Muscle layer of duodenum (tissue), 2 donors: ENCODE measurements at regions not wholly inside any gene's neighbourhood (a gene's known extent, or its start where the extent isn't known, plus 50 kb on each side); places are given as distances from the start of the nearest gene placed in this dataset.

Source experiments
- H3K27ac ChIP-seq: one replicate; pipeline ENCODE4 v1.7.0; 2013; ENCODE audit warnings: mild to moderate bottlenecking, low read length
- H3K27me3 ChIP-seq: one replicate; pipeline ENCODE4 v1.7.0; 2013; ENCODE audit warnings: low read depth, mild to moderate bottlenecking, control low read depth, low read length
- H3K36me3 ChIP-seq, 2 donors: one replicate each; pipeline ENCODE4 v1.7.0; 2013; ENCODE audit warnings: low read length in 2 of 2, control low read depth in 1 of 2, mild to moderate bottlenecking in 1 of 2; ENCODE audit not compliant: insufficient read depth in 2 of 2, control insufficient read depth in 1 of 2
- H3K4me1 ChIP-seq, 2 donors: one replicate each; pipeline ENCODE4 v1.7.0; 2013; ENCODE audit warnings: low read length in 2 of 2, mild to moderate bottlenecking in 2 of 2, control low read depth in 1 of 2, moderate library complexity in 1 of 2; ENCODE audit not compliant: insufficient read depth in 2 of 2, control insufficient read depth in 1 of 2
- H3K4me3 ChIP-seq, 2 donors: one replicate each; pipeline ENCODE4 v1.7.0; 2013; ENCODE audit warnings: low read length in 2 of 2, low read depth in 1 of 2, mild to moderate bottlenecking in 1 of 2
- H3K9me3 ChIP-seq, 2 donors: one replicate each; pipeline ENCODE4 v1.7.0; 2013; ENCODE audit warnings: low read length in 2 of 2, control low read depth in 1 of 2, mild to moderate bottlenecking in 1 of 2; ENCODE audit not compliant: control insufficient read depth in 1 of 2
- donor health status: healthy.

- no peak overlapping the region for H3K27ac ChIP-seq
- no peak overlapping the region for H3K4me3 ChIP-seq
- H3K9me3 ChIP-seq, result no peaks in the 10 kb centered on the region
- no peaks in the 10 kb centered on the region for H3K36me3 ChIP-seq
- H3K4me1 ChIP-seq, result no peaks in the 10 kb centered on the region
- H3K27me3 ChIP-seq, result no peaks in the 10 kb centered on the region
These were observed 558.4 kb upstream of the CADM1 start for GRCh38 chr11:116062490-116063171.

- Histone ChIP-seq H3K9me3 (no peaks in the 10 kb centered on the region), H3K36me3 (no peaks in the 10 kb centered on the region), H3K27ac (no peak overlapping the region), H3K4me3 (no peak overlapping the region), H3K4me1 (no peaks in the 10 kb centered on the region), H3K27me3 (no peaks in the 10 kb centered on the region)
These were observed 557.9 kb upstream of the CADM1 start for GRCh38 chr11:116062129-116062489.

GRCh38 chr11:116061322-116061721 is 557.1 kb upstream of the CADM1 start:
- Histone ChIP-seq H3K36me3 (no peaks in the 10 kb centered on the region), H3K27me3 (no peaks in the 10 kb centered on the region), H3K4me3 (no peak overlapping the region), H3K27ac (no peak overlapping the region), H3K9me3 (no peaks in the 10 kb centered on the region), H3K4me1 (no peaks in the 10 kb centered on the region)

DNA sequence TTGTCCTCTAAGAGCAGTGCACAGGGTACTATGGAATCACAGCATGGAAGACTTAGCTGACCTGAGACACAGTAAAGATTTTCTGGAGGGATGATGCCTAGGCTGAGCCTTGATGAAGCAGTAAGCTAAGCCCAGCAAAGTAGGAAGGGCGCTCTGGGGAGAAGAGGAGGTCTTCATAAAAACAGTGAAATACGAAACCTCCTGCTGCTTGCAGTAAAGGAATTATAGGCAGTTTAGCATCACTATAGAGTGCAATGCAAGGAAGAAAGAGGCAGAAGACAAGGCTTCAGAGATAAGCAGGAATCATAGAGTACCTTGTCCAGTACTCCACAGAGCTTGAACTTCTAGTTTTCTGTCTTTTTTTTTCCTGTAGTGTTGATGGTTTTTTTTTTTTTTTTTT is 555.7 kb upstream of the CADM1 start:
- Histone ChIP-seq H3K27me3 (no peaks in the 10 kb centered on the region), H3K4me3 (no peak overlapping the region), H3K27ac (no peak overlapping the region), H3K9me3 (no peaks in the 10 kb centered on the region), H3K36me3 (no peaks in the 10 kb centered on the region), H3K4me1 (no peaks in the 10 kb centered on the region)

DNA sequence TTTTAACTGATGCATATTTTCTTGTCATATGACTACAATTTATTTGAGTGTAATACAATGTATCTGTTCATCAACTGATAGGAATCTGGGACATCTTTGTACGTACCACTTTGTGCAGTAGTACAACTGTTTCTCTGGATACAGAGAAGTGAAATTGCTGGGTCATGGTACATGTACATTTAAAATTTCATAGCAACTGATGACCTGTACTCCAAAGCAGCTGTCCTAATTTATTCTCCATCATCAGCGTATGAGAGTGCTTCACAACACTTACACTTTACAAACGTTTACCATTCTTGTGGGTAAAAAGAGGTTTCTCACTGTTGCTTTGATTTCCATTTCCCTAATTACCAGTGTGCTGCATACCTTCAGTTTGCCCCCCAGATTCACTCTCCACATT is 552.8 kb upstream of the CADM1 start:
- no peaks in the 10 kb centered on the region for H3K4me1 ChIP-seq
- no peaks in the 10 kb centered on the region for H3K36me3 ChIP-seq
- no peaks in the 10 kb centered on the region for H3K27me3 ChIP-seq
- H3K9me3 ChIP-seq, result no peaks in the 10 kb centered on the region
- H3K4me3 ChIP-seq, result no peak overlapping the region
- H3K27ac ChIP-seq, result no peak overlapping the region

DNA sequence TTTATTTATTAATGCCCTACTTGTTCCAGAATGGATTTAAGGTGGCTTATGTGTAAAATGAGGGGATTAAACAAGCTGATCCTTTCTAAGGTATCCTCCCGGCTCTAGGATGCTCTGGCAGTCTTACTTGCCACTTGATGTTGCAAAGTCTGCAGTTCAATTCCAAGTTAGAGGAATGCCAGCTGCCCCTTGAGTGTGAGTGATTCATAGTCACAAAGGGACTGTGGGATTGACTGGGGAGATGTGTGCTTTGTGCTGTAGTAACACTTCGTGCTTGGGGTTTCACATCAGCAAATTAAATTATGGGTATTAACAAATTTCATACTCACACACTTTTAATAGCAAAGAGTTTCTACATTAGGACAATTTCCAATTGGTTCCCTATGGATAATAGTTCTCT is 550.8 kb upstream of the CADM1 start:
- H3K27me3 ChIP-seq, result no peaks in the 10 kb centered on the region
- H3K27ac ChIP-seq, result no peak overlapping the region
- no peak overlapping the region for H3K4me3 ChIP-seq
- H3K4me1 ChIP-seq, result no peaks in the 10 kb centered on the region
- H3K36me3 ChIP-seq, result no peaks in the 10 kb centered on the region
- no peaks in the 10 kb centered on the region for H3K9me3 ChIP-seq

GRCh38 chr11:116053548-116053919 is 549.3 kb upstream of the CADM1 start:
- no peaks in the 10 kb centered on the region for H3K27me3 ChIP-seq
- no peaks in the 10 kb centered on the region for H3K9me3 ChIP-seq
- no peak overlapping the region for H3K4me3 ChIP-seq
- no peaks in the 10 kb centered on the region for H3K36me3 ChIP-seq
- H3K4me1 ChIP-seq, result no peaks in the 10 kb centered on the region
- H3K27ac ChIP-seq, result no peak overlapping the region

DNA sequence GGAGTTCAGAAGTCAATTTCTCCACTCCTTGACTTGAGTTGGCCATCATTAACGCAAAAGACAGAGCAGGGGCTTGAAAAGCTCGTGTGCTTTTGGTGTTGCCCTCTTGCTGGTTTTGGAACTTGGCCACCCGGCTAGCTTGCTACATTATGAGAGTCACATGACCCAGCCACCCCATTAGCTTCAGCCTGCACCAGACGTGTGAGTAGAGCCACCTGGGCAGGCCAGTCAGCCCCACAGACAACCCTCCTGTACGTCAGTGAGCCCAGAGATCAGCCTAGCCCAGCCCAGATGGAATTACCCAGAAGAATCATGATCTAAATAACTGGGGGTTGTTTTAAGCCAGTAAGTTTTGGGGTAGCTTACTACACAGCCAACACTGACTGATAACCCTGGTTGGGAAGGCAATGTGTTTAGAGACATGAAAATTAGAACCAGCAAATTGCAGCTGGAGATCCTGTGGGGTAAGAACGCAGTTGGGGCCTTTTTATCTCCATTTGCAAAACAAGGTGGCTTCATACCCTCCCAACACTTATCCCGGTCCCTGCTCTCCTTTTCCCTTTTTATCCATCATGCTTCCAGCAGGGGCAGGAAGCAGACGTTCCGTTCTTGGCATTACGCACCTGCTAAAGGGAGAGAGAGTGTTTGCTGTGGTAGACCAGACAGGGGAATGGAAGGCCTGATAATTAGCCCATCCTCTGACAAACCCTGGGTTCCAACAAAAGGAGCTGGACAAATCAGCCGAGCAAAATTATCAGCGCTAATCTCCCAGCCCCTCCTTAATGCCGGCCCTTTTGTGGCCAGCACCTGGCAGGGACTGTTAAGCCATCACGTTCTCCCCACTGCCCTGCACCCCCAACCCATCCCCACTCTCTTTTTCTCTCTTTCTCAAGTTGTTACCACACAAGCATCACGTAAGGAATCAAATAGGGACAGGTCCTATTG is 548.7 kb upstream of the CADM1 start:
- no peaks in the 10 kb centered on the region for H3K9me3 ChIP-seq
- no peaks in the 10 kb centered on the region for H3K27me3 ChIP-seq
- no peak overlapping the region for H3K4me3 ChIP-seq
- no peak overlapping the region for H3K27ac ChIP-seq
- no peaks in the 10 kb centered on the region for H3K36me3 ChIP-seq
- H3K4me1 ChIP-seq, result no peaks in the 10 kb centered on the region

DNA sequence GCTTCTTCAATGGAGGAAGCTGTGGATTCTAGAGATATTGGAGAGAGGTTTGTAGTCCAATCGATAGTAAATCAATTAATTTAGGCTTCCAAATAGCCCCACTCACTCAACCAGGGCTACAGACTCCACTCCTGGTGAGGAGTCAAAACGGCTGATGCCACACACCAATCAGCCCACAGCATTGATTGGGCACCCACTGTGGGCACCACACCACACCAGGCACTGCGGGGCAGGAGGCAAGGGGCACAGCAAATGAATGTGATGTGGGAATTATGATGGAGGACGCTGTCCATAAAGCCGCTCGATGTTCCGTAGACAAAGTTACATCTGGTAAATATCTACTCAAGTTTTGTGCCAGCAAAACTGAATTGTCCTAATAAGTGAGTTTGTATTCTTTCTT is 547.3 kb upstream of the CADM1 start:
- Histone ChIP-seq H3K4me3 (no peak overlapping the region), H3K36me3 (no peaks in the 10 kb centered on the region), H3K4me1 (no peaks in the 10 kb centered on the region), H3K27me3 (no peaks in the 10 kb centered on the region), H3K27ac (no peak overlapping the region), H3K9me3 (no peaks in the 10 kb centered on the region)

GRCh38 chr11:116049383-116049782 is 545.2 kb upstream of the CADM1 start:
- no peaks in the 10 kb centered on the region for H3K4me1 ChIP-seq
- H3K9me3 ChIP-seq, result no peaks in the 10 kb centered on the region
- no peak overlapping the region for H3K27ac ChIP-seq
- H3K27me3 ChIP-seq, result no peaks in the 10 kb centered on the region
- H3K36me3 ChIP-seq, result no peaks in the 10 kb centered on the region
- no peak overlapping the region for H3K4me3 ChIP-seq

DNA sequence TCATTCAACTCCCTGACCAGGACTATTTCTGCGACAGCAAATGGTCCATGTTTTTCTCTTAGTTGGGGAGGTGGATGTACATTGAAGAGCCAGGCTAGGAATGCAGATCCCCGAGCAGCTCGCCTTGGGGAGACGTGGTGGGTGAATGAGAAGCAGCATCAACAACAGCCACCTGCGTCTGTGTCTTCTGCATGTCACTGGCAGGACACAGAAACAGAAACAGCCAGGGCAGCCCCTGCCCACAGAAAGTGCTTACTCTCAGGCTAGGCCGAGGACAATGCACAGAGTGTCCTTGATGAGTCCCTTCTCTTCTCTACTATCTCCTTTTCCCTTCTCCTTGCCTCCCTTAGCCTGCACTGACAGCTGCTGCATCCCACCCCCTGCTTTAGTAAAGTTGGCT is 541.9 kb upstream of the CADM1 start:
- no peaks in the 10 kb centered on the region for H3K4me1 ChIP-seq
- H3K36me3 ChIP-seq, result no peaks in the 10 kb centered on the region
- no peak overlapping the region for H3K4me3 ChIP-seq
- H3K9me3 ChIP-seq, result no peaks in the 10 kb centered on the region
- no peak overlapping the region for H3K27ac ChIP-seq
- H3K27me3 ChIP-seq, result no peaks in the 10 kb centered on the region
